Cardiac septum (tissue), 1 donor: ENCODE measurements at regions not wholly inside any gene's neighbourhood (a gene's known extent, or its start where the extent isn't known, plus 50 kb on each side); places are given as distances from the start of the nearest gene placed in this dataset.
"Not testable (repeated sequence)": the region's sequence is repeated elsewhere in the genome, so short reads cannot be mapped to it uniquely, and the experiment has no call there.

ENCODE experiments used
- DNase-seq: peaks from one replicate; pipeline ENCODE4 v3.0.0-alpha.2; 2020; ENCODE audit warnings: low spot score
- intact Hi-C: fragments of 100-400 bp; cut with DNase I; formaldehyde crosslinking; loops from one replicate; pipeline ENCODE4 v1.14.0; 2022
- donor health status: DM: no; HTN: no; CAD: no.

DNA sequence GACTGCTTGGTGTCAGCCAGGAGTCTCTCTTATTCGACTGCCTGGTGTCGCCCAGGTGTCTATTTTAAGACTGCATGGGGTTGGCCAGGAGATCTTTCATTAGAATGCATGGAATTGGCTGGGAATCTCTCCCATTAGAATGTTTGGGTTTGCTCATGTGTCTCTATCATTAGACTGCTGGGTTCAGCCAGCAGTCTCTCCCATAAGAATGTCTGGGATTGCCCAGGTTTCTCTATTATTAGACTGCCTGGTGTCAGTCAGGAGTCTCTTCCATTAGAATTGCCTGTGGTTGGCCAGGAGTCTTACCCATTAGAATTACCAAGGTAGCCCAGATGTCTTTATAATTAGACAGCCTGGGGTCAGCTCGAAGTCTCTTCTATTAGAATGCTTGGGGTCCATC lies 1496.0 kb downstream of the UQCRFS1 start:
- intact Hi-C loops: no loop called here
- no peak for DNase-seq

DNA sequence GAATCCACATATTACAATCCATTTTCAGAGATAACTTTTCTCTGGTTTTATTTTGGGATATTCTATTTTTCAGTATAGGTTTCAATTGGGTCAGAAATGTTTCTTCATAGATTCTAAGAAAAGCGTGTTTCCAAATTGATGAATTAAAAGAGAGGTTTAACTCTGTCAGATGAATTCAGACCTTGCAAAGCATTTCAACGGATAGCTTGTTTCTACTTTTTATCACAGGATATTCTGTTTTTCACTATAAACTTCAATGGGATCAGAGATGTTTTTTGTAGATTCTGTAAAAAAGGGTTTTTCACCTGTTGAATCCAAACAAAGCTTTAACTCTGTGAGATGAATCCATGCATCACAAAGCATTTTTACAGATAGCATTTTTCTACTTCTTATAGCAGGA lies 1498.1 kb downstream of the UQCRFS1 start:
- intact Hi-C loops: no loop called here
- no peak for DNase-seq

DNA sequence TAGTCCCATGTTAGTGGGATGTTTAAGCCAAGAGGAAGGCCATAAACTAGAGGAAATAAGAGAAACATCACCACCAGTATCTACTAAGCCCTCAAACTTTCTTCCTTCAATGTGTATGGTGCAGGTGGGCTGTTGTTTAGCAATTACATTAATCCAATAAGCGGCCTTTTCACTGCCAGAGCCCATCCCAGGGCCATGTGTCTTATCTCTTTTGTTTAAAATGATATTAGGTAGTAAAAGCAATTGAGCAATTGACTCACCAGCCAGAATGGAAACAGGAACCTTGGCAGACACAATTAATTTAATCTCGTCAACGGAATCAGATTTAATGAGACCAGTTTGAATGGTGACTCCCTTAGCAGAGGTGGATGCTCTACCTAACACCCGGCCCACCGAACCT lies 1503.5 kb downstream of the UQCRFS1 start:
- DNase-seq: no peak
- intact Hi-C loops: no loop called here

DNA sequence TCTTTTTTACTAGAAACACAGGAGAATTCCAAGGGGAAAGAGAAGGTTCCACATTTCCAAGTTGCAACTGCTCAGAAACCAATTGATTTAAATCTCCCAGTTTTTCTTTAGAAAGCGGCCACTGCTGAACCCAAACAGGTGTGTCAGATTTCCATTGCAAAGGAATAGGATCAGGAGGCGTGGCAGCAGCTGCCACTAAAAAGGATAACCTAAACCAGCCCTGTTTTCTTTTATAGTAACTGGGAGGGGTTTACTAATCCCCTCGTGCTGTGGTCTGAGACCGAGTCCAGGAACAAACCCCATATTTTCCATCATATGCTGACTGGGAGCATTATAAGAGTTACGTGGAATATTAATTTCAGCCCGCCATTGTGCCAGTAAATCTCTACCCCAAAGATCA lies 1504.0 kb downstream of the UQCRFS1 start:
- intact Hi-C loops, DNase-seq: not testable (repeated sequence)

DNA sequence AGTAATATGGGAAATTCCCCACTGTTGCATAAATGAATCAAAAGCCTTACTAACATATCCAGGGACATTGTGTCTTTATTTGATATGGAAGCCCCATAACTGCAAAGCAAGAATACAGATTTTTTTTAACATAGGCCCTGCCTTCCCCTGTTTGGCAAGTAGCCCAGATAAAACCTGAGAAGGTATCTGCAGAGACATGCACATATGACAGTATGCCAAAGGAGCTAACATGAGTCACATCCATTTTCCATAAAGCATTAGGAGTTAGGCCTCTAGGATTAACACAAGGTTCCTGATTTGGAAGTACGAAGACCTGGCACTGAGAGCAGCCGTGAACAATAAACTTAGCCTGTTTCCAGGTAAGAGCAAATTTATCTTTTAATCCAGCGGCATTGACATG lies 1505.9 kb downstream of the UQCRFS1 start:
- DNase-seq, intact Hi-C loops: not testable (repeated sequence)

DNA sequence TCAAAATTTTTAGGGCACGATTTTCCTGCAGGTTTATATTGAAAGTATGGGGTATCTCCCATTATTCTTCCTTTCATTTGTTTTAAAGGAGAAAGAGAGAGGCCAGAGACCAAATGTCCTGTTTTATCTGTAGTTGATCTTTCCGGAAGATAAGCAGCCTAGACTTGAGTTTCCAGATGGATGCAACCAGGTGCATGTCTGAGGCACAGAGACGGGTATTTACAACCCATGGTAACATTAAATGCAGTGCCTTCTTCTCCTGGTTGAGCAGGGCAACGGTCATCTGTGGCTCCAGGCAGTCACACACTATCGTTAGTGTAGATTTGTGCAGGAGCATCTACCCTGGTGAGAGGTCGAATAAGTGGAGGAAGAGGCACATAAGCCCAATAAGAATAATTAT lies 1507.1 kb downstream of the UQCRFS1 start:
- intact Hi-C loops: no loop called here
- DNase-seq: no peak

DNA sequence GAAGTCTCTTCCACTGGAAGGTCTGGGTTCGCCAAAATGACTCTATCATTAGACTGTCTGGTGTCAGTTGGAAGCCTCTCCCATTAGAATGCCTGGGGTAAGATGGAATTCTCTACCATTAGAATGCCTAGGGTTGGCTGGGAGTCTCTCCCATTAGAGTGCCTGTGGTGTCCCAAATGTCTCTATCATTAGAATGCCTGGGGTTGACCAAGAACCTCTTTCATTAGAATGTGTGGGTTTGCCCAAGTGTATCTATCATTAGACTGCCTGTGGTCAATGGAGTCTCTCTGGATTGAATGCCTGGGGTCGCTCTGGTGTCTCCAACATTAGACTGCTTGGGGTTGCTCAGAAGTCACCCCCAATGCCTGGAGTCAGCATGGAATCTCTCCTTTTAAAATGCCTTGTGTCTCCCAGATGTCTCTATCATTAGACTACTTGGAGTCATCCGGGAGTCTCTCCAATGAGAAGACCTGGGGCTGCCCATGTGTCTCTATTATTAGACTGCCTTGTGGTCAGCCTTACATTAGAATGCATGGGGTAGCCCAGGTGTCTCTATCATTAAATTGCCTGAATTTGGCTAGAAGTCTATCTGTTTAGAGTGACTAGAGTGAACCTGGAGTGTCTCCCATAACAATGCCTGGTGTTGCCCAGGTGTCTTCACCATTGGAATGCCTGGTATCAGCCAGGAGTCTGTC lies 1518.4 kb downstream of the UQCRFS1 start:
- intact Hi-C loops: no loop called here
- DNase-seq: no peak

DNA sequence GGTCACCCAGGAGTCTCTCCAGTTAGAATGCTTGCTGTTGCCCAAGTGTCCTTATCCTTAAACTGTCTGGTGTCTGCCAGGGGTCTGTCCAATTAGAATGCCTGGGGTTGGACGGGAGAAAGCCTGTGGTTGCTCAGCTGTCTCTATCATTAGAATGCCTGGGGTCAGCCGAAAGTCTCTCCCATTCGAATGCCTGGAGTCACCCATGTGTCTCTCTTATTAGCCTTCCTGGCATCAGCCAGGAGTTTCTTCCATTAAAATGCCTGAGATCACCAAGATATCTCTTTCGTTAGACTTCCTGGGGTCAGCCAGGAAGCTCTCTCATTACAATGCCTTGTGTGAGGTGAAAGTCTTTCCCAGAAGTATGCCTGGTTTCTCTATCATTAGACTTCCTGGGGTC lies 1521.0 kb downstream of the UQCRFS1 start:
- no peak for DNase-seq
- intact Hi-C loops: no loop called here

DNA sequence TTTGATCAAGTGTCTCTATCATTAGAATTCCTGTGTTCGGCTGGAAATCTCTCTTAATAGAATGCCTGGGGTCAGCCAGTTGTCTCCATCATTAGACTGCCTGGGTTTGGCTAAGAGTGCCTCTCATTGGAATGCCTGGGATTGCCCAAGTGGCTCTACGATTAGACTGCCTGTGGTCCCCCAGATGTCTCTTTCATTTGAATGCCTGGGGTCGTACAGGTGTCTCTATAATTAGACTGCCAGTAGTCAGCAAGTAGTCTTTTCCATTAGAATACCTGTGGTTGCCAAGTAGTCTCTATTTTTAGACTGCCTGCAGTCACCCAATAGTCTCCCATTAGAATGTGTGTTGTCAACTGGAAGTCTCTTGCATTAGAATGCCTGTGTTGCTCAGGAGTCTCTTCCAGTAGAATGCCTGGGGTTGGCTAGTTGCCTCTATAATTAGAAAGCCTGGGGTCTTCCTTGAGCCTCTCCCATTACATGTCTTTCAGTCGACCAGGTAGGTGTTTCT lies 1523.2 kb downstream of the UQCRFS1 start:
- intact Hi-C loops: no loop called here
- DNase-seq: no peak

DNA sequence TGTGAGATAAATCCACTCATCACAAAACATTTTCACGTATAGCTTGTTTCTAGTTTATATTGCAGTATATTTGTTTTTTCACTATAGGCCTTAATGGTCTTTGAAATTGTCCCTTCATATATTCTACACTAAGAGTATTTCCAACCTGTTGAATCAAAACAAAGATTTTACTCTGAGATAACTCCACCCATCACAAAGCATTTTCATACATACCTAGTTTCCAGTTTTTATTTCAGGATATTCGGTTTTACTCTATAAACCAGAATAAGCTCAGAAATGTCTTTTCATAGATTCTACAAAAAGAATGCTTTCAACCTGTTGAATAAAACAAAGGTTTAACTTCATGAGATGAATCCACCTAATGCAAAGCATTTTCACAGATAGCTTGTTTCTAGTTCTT lies 1528.7 kb downstream of the UQCRFS1 start:
- no peak for DNase-seq

DNA sequence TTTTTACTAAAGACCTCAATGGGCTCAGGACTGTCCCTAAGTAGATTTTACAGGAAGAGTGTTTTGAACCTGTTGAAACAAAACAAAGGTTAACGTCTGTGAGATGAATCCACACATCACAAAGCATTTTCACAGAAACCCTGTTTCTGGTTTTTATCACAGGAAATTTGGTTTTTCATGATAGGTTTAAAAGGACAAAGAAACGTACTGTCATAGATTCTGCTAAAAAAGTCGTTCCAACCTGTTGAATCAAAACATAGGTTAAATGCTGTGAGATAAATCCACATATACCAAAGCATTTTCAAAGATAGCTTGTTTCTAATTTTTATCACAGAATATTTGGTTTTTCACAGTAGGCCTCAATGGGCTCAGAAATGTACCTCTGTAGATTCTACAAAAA lies 1531.0 kb downstream of the UQCRFS1 start:
- intact Hi-C loops: no loop called here
- DNase-seq: no peak

More for the DNA sequence above, 1528.7 kb downstream of the UQCRFS1 start:
- intact Hi-C loops: no loop called here

DNA sequence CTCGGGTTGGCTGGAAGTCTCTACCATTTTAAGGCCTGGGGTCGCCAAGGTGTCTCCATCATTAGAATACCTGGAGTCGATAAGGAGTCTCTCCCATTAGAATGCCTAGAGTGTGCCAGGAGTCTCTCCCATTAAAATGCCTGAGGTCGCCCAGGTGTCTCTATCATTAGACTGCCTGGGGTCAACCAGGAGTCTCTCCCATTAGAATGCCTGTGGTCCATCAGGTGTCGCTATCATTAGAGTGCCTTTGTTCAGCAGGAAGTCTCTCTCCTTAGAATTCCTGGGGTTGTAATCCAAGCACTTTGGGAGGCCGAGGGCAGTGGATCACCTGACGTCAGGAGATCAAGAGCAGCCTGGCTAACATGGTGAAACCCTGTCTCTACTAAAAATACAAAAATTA lies 1533.0 kb downstream of the UQCRFS1 start:
- no peak for DNase-seq
- intact Hi-C loops: loop anchor here (5.0 kb wide), 1 partner anchor 62 kb away; no protein-coding TSS in a partner anchor

DNA sequence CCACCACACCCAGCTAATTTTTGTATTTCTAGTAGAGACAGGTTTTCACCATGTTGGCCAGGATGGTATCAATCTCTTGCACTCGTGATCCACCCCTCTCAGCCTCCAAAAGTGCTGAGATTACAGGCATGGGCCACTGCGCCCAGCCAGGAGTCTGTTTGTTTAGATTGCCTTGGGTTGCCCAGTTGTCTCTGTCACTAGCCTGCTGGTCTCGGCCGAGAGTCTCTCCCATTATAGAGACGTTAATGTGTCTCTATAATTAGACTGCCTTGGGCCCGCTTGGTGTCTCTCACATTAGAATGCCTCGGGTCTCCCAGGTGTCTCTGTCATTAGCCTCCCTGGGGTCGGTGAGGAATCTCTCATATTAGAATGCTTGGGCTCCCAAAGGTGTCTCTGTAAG lies 1533.6 kb downstream of the UQCRFS1 start:
- intact Hi-C loops: loop anchor here (5.0 kb wide), 1 partner anchor 63 kb away; no protein-coding TSS in a partner anchor
- no peak for DNase-seq

DNA sequence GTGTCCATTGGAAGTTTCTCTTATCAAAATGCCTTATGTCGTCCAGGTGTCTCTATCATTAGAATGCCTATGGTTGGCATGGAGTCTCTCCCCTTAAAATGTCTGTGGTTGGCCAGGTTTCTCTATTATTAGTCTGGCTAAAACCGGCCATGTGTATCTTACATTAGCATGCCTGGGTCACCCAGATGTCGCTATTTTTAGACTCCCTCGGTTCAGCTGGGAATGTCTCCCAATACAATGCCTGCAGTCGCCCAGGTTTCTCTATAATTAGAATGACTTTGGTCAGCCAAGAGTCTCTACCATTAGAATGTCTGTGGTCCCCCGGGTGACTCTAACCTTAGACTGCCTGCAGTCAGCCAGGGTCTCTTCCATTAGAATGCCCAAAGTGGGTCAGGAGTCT lies 1536.1 kb downstream of the UQCRFS1 start:
- DNase-seq: no peak
- intact Hi-C loops: loop anchor here (5.0 kb wide), 1 partner anchor 65 kb away; no protein-coding TSS in a partner anchor

DNA sequence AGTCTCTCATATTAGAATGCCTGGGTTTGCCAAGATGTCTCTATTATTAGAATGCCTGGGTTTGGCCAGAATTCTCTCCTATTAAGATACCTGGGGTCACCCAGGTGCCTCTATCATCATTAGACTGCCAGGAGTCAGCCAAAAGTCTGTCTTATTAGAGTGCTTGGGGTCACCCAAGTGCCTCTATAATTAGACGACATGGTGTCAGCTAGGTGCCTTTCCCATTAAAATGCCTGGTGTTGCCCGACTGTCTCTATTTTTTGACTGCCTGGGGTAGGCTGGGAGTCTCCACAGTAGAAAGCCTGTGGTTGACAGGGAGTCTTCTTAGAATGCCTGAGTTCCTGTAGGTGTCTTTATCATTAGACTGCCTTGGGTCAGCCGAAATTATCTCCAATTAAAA lies 1536.6 kb downstream of the UQCRFS1 start:
- intact Hi-C loops: loop anchor here (5.0 kb wide), 1 partner anchor 66 kb away; no protein-coding TSS in a partner anchor
- no peak for DNase-seq

DNA sequence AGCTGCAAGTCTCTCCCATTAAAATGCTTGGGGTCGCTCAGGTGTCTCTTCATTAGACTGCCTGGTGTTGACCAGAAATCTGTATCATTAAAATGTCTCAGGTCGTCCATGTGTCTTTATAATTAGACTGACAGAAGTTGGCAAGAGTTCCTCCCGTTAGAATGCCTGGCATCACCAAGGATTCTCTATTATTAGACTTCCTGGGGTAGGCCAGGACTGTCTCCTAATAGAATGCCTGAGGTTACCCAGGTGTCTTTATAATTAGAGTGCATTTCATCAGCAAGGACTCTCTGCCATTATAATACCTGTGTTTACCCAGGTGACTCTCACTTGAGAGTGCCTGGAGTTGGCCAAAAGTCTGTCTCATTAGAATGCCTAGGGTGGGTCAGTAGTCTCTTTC lies 1537.2 kb downstream of the UQCRFS1 start:
- intact Hi-C loops: loop anchor here (5.0 kb wide), 1 partner anchor 67 kb away; no protein-coding TSS in a partner anchor
- peak; percentile 12 for DNase-seq

DNA sequence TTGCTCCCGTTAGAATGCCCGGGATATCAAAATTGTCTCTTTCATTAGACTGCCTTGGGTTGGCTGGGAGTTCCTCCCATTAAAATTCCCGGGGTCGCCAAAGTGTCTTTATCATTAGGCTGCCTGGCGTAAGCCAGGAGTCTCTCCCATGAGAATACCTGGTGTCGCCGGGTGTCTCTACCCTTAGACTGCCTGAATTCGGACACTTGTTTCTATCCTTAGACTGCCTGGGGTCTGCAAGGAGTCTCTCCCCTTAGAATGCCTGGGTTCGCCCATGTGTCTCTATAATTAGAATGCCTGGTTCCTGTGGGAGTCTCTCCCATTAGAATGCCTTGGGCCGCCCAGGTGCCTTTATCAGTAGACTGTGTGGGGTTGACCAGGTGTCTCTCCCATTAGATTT lies 1538.2 kb downstream of the UQCRFS1 start:
- intact Hi-C loops: loop anchor here (5.0 kb wide), 2 partner anchors 68 to 118 kb away; no protein-coding TSS in a partner anchor

DNA sequence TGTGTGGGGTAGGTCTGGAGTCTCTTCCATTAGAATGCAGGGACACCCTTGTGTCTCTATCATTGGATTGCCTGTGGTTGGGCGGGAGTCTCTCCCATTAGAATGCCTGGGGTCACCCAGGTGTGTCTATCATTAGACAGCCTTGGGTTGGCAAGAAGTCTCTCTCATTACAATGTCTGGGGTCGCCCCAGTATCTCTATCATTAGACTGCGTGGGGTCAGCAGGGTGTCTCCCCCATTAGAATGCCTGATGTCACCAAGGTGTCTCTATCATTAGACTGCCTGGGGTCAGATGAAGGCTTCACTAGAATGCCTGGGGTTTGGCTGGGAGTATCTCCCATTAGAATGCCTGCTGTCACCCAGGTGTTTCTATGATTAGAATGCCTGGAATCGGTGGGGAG lies 1539.0 kb downstream of the UQCRFS1 start:
- no peak for DNase-seq
- intact Hi-C loops: loop anchor here (5.0 kb wide), 1 partner anchor 118 kb away; no protein-coding TSS in a partner anchor

More for the DNA sequence above, 1538.2 kb downstream of the UQCRFS1 start:
- no peak for DNase-seq

DNA sequence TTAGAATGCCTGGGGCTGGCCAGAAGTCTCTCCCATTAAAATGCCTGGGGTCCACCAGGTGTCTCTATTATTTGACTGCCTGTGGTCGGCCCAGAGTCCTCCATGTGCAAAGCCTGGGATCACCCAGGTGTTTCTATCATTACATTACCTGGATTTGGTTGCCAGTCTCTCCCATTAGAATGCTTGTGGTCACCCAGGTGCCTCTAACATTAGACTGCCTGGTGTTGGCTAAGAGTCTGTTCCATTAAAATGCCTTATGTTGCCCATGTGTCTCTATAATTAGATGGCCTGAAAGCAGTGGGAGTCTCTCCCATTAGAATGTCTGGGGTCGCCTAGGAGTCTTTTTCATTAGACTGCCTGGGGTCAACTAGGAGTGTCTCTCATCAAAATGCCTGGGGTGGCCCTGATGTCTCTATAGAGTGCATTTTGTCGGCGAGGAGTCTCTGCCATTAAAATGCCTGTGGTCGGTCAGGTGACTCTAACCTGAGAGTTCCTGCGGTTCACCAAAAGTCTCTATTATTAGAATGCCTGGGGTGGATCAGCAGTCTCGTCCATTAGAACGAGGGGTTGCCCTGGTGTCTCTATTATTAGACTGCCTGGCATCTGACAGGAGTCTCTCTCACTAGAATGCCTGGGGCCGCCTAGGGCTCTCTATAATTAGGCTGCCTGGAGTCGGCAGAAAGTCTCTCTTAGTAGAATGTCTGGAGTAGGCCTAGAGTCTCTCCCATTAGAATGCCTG lies 1540.5 kb downstream of the UQCRFS1 start:
- no peak for DNase-seq
- intact Hi-C loops: loop anchor here (5.0 kb wide), 1 partner anchor 120 kb away; no protein-coding TSS in a partner anchor

DNA sequence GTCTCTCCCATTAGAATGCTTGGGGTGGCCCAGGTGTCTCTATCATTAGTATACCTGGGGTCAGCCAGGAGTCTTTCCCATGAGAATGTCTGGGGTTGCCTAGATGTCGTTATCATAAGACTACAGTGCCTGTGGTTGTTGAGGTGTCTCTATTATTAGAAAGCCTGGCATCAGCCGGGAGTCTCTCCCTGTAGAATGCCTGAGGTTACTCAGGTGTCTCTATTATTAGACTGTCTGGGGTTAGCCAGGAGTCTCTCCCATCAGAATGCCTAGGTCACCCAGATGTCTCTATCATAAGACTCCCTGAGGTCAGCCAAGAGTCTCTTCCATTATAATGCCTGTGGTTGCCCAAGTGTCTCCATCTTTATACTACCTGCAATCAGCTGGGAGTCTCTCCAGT lies 1541.1 kb downstream of the UQCRFS1 start:
- intact Hi-C loops: loop anchor here (5.0 kb wide), 1 partner anchor 120 kb away; no protein-coding TSS in a partner anchor

More for the DNA sequence above, 1541.1 kb downstream of the UQCRFS1 start:
- DNase-seq: no peak
